SK-N-SH (cell line): ENCODE measurements at regions not wholly inside any gene's neighbourhood (a gene's known extent, or its start where the extent isn't known, plus 50 kb on each side); places are given as distances from the start of the nearest gene placed in this dataset.

Experiments
- CTCF ChIA-PET: fragments of 300-600, 350-600 bp; formaldehyde crosslinking; extraction: SDS; loops from one replicate; lab custom pipeline; 2021; lab: Yijun Ruan, JAX
- POLR2A ChIA-PET: fragments of 350-600 bp; sonication (Branson Sonifier 250); formaldehyde crosslinking; extraction: SDS; loops from one replicate; lab custom pipeline; 2020; ENCODE audit warnings: antibody characterized with exemption, inconsistent platforms; lab: Yijun Ruan, JAX
- DNase-seq: peaks from one replicate; pipeline ENCODE4 v3.0.0; 2012
- H2AFZ ChIP-seq: fragments of 200-600 bp; sonication (generic); 2 replicates; pipeline ENCODE4 v1.8.1; 2016; ENCODE audit warnings: antibody characterized with exemption, mild to moderate bottlenecking, low read depth
- H3F3A ChIP-seq: fragments of 200-600 bp; sonication (generic); replicated peaks from 2 replicates; pipeline ENCODE3; 2016; ENCODE audit warnings: antibody characterized with exemption, mild to moderate bottlenecking; ENCODE audit not compliant: insufficient read depth
- H3K27ac ChIP-seq, 2 experiments: fragments of 200-500 bp in 1 of 2; fragments of 200-600 bp in 1 of 2; sonication (Bioruptor generic) in 1 of 2; sonication (generic), shearing (Covaris generic) in 1 of 2; 2 replicates each; pipeline versions ENCODE4 v1.5.1 to v1.6.1; 2014 to 2016; ENCODE audit warnings: low read depth in 2 of 2, inconsistent platforms in 1 of 2, low read length in 1 of 2, mild to moderate bottlenecking in 1 of 2, mixed read lengths in 1 of 2
- H3K27me3 ChIP-seq: fragments of 200-600 bp; sonication (generic), shearing (Covaris generic); 2 replicates; pipeline ENCODE4 v1.6.1; 2016; ENCODE audit warnings: mixed run types; ENCODE audit not compliant: insufficient read depth
- H3K36me3 ChIP-seq, 2 experiments: fragments of 200-500 bp in 1 of 2; fragments of 200-600 bp in 1 of 2; sonication (Bioruptor generic) in 1 of 2; sonication (generic) in 1 of 2; replicated peaks in 1 of 2; 2 replicates each; pipeline versions ENCODE3 to v1.5.1; 2014 to 2016; ENCODE audit warnings: low read length in 1 of 2, mild to moderate bottlenecking in 1 of 2; ENCODE audit not compliant: insufficient read depth in 2 of 2, control insufficient read depth in 1 of 2
- H3K4me1 ChIP-seq, 2 experiments: fragments of 200-500 bp in 1 of 2; fragments of 200-600 bp in 1 of 2; sonication (Bioruptor generic) in 1 of 2; sonication (generic), shearing (Covaris generic) in 1 of 2; 2 replicates each; pipeline versions ENCODE4 v1.5.1 to v1.6.1; 2014 to 2016; ENCODE audit warnings: low read depth in 1 of 2, low read length in 1 of 2, mixed run types in 1 of 2; ENCODE audit not compliant: insufficient read depth in 2 of 2, control insufficient read depth in 1 of 2
- H3K4me2 ChIP-seq: fragments of 200-600 bp; sonication (generic), shearing (Covaris generic); 2 replicates; pipeline ENCODE4 v1.6.1; 2017; ENCODE audit warnings: mixed run types
- H3K4me3 ChIP-seq, 2 experiments: fragments of 200-500 bp in 1 of 2; fragments of 200-600 bp in 1 of 2; sonication (Bioruptor generic) in 1 of 2; sonication (generic), shearing (Covaris generic) in 1 of 2; 2 replicates each; pipeline versions ENCODE4 v1.5.1 to v1.8.1; 2014 to 2016; ENCODE audit warnings: low read depth in 2 of 2, inconsistent platforms in 1 of 2, low read length in 1 of 2, mild to moderate bottlenecking in 1 of 2, mixed read lengths in 1 of 2, moderate library complexity in 1 of 2
- H3K79me2 ChIP-seq: fragments of 200-600 bp; sonication (generic); 2 replicates; pipeline ENCODE4 v1.8.1; 2017; ENCODE audit warnings: mild to moderate bottlenecking; ENCODE audit not compliant: insufficient read depth
- H3K9ac ChIP-seq: fragments of 200-600 bp; sonication (generic); 2 replicates; pipeline ENCODE4 v1.6.1; 2017; ENCODE audit warnings: mixed run types
- H3K9me2 ChIP-seq: fragments of 200-600 bp; sonication (generic); 2 replicates; pipeline ENCODE4 v1.6.1; 2017; ENCODE audit warnings: mixed run types
- H3K9me3 ChIP-seq: fragments of 200-600 bp; sonication (generic); 2 replicates; pipeline ENCODE4 v1.6.1; 2017; ENCODE audit warnings: mixed run types, mild to moderate bottlenecking, moderate library complexity
- H4K20me1 ChIP-seq: fragments of 200-600 bp; sonication (generic); 2 replicates; pipeline ENCODE4 v1.6.1; 2017; ENCODE audit warnings: mild to moderate bottlenecking, mixed run types; ENCODE audit not compliant: insufficient read depth
- CHD2 ChIP-seq: fragments of 150-350 bp; IDR thresholded peaks from 2 replicates; pipeline ENCODE4 v1.6.1; 2018; ENCODE audit warnings: low read length; ENCODE audit not compliant: partially characterized antibody
- EZH2phosphoT487 ChIP-seq: fragments of 200-600 bp; sonication (generic); IDR thresholded peaks from 2 replicates; pipeline ENCODE4 v1.6.1; 2017; ENCODE audit warnings: low read depth, mixed run types, mild to moderate bottlenecking, antibody characterized with exemption, moderate library complexity, borderline replicate concordance
- FOXJ3 ChIP-seq: sonication (generic); formaldehyde crosslinking; IDR thresholded peaks from 2 replicates; pipeline ENCODE4 v1.5.1; 2020; ENCODE audit warnings: mild to moderate bottlenecking, missing genetic modification reagents
- JUND ChIP-seq: IDR thresholded peaks from 2 replicates; pipeline ENCODE4 v1.4.0; 2012
- MXI1 ChIP-seq: IDR thresholded peaks from 2 replicates; pipeline ENCODE4 v1.6.1; 2012; ENCODE audit warnings: mild to moderate bottlenecking, low read depth, low read length, improper control_type of control experiment
- NFIC ChIP-seq: IDR thresholded peaks from 2 replicates; pipeline ENCODE4 v1.4.0; 2012; ENCODE audit warnings: borderline replicate concordance
- NRF1 ChIP-seq: IDR thresholded peaks from 2 replicates; pipeline ENCODE4 v1.6.1; 2012; ENCODE audit warnings: low read depth, mild to moderate bottlenecking, low read length
- RCOR1 ChIP-seq: fragments of 150-350 bp; IDR thresholded peaks from 2 replicates; pipeline ENCODE4 v1.6.1; 2017; ENCODE audit warnings: antibody characterized with exemption, low read length
- RFX5 ChIP-seq: IDR thresholded peaks from 2 replicates; pipeline ENCODE4 v1.6.1; 2012; ENCODE audit warnings: mild to moderate bottlenecking, improper control_type of control experiment, low read length
- SIN3A ChIP-seq: IDR thresholded peaks from 2 replicates; pipeline ENCODE4 v1.6.1; 2012; ENCODE audit warnings: low read depth, mild to moderate bottlenecking, low read length, moderate library complexity, borderline replicate concordance
- SMC3 ChIP-seq: IDR thresholded peaks from 2 replicates; pipeline ENCODE4 v1.6.1; 2012; ENCODE audit warnings: low read depth, low read length, improper control_type of control experiment
- TCF12 ChIP-seq: IDR thresholded peaks from 2 replicates; pipeline ENCODE4 v1.4.0; 2012
- YY1 ChIP-seq: IDR thresholded peaks from 2 replicates; pipeline ENCODE4 v1.4.0; 2012; ENCODE audit warnings: low read depth, mild to moderate bottlenecking
- WGBS: methylation state at CpG from one replicate; pipeline ENCODE4 v1.1.6; 2017; ENCODE audit warnings: low lambda C conversion rate; 5-methylcytosine and 5-hydroxymethylcytosine counted together
- TF ChIP-seq, protein P1 (sequence below): IDR thresholded peaks from 2 replicates; pipeline ENCODE4; 2012
- TF ChIP-seq, protein P2 (sequence below): fragments of 150-350 bp; IDR thresholded peaks from 2 replicates; pipeline ENCODE4 v1.6.1; 2016; ENCODE audit warnings: mild to moderate bottlenecking, low read depth, low read length
- TF ChIP-seq, protein P3 (sequence below): IDR thresholded peaks from 2 replicates; pipeline ENCODE4 v1.4.0; 2012; ENCODE audit warnings: low read depth, borderline replicate concordance

DNA sequence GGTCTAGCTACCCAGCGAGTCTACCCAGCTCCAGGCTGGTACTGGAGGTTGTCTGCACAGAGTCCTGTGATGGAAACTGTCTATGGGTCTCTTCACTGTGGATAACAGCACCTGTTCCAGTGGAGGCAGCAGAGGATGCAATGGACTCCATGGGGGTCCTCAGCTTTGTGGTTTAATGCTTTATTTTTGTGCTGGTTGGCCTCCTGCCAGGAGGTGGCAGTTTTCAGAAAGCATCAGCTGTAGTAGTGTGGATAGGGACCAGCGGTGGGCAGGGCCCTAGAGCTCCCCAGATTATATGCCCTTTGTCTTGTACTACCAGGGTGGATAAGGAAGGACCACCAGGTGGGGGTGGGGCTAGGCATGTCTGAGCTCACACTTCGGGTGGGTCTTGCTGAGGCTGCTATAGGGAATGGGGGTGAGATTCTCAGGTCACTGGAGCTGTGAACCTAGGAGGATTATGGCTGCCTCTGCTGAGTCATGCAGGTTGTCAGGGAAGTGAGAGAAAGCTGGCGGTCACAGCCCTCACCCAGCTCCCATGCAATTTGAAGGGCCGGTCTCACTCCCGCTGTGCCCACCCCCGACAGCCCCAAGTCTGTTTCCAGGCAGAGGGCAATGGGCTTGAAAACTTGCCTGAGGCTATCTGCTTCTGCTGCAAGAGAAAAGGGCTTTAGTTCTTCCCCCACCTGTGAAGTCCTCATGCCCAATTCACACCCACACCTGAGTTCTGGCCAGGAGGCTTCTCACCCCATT lies 397.1 kb downstream of the TLE1 start:
- Histone ChIP-seq H3K9me3 (no peaks in the 10 kb centered on the region), H3K79me2 (no peaks in the 10 kb centered on the region), H3K27me3 (no peaks in the 10 kb centered on the region), H3K9ac (no peak overlapping the region), H3K27ac (no peak overlapping the region), H3K4me1 (no peaks in the 10 kb centered on the region; a peak in 1 of 4 replicates), H3K9me2 (no peaks in the 10 kb centered on the region), H2AFZ (no peak overlapping the region), H3K36me3 (no peaks in the 10 kb centered on the region)
- WGBS: 60% methylated on average over 6 of the region's 7 CpGs
- no peak for TF ChIP-seq MXI1
- TF ChIP-seq, all 33 proteins: peak for 0
- ChIA-PET CTCF (no interaction called here), POLR2A (no interaction called here)
- Histone ChIP-seq H3K4me3 (no peak overlapping the region), H4K20me1 (no peaks in the 10 kb centered on the region), H3K4me2 (no peak overlapping the region), H3F3A (no peaks in the 10 kb centered on the region)
- no peak for DNase-seq

DNA sequence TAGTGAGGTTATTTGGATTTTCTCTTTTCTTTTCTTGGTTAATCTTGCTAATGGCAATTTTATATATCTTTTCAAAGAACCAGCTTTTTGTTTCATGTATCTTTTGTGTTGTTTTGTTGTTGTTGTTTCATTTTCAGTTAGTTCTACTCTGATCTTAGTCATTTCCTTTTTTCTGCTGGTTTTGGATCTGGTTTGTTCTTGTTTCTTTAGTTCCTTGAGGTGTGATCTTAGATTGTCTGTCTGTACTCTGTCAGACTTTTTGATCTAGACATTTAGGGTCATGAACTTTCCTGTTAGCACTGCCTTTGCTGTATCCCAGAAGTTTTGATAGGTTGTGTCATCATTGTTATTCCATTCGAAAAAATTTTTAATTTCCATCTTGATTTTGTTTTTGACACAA lies 399.7 kb downstream of the TLE1 start:
- CTCF ChIA-PET: no interaction called here
- H3K9me3 ChIP-seq: no peaks in the 10 kb centered on the region
- WGBS: 27% methylated on average over 1 of the region's 1 CpG

DNA sequence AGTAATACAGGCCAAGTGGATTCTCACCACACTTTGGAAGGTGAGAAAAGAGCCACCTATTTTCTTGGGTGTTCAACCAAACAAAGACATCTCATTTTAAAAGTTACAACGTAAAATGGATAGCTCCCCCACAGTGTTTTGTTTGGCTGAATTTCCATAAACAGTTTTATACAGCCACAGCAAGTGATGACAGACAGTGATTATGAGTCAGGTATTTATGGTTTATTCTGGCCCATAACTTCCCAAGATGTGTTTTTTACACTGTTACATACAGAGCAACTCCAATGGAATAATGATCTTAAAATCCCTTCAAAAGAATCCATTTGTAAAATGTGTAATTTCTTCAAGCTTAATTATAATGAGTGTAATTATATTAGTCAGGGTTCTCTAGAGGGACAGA lies 421.3 kb downstream of the TLE1 start:
- DNase-seq: no peak
- no peaks in the 10 kb centered on the region for H3K79me2 ChIP-seq
- H3K9me3 ChIP-seq: no peaks in the 10 kb centered on the region
- TF ChIP-seq FOXJ3 (no peak), SIN3A (no peak), SMC3 (no peak), JUND (no peak), RFX5 (no peak), TCF12 (no peak), RCOR1 (no peak), EZH2phosphoT487 (no peak), CHD2 (no peak), NFIC (no peak), NRF1 (no peak), YY1 (no peak)
- TF ChIP-seq, protein P1, sequence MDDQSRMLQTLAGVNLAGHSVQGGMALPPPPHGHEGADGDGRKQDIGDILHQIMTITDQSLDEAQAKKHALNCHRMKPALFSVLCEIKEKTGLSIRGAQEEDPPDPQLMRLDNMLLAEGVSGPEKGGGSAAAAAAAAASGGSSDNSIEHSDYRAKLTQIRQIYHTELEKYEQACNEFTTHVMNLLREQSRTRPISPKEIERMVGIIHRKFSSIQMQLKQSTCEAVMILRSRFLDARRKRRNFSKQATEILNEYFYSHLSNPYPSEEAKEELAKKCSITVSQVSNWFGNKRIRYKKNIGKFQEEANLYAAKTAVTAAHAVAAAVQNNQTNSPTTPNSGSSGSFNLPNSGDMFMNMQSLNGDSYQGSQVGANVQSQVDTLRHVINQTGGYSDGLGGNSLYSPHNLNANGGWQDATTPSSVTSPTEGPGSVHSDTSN: no peak
- TF ChIP-seq, protein P2, sequence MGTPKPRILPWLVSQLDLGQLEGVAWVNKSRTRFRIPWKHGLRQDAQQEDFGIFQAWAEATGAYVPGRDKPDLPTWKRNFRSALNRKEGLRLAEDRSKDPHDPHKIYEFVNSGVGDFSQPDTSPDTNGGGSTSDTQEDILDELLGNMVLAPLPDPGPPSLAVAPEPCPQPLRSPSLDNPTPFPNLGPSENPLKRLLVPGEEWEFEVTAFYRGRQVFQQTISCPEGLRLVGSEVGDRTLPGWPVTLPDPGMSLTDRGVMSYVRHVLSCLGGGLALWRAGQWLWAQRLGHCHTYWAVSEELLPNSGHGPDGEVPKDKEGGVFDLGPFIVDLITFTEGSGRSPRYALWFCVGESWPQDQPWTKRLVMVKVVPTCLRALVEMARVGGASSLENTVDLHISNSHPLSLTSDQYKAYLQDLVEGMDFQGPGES: no peak
- TF ChIP-seq, protein P3, sequence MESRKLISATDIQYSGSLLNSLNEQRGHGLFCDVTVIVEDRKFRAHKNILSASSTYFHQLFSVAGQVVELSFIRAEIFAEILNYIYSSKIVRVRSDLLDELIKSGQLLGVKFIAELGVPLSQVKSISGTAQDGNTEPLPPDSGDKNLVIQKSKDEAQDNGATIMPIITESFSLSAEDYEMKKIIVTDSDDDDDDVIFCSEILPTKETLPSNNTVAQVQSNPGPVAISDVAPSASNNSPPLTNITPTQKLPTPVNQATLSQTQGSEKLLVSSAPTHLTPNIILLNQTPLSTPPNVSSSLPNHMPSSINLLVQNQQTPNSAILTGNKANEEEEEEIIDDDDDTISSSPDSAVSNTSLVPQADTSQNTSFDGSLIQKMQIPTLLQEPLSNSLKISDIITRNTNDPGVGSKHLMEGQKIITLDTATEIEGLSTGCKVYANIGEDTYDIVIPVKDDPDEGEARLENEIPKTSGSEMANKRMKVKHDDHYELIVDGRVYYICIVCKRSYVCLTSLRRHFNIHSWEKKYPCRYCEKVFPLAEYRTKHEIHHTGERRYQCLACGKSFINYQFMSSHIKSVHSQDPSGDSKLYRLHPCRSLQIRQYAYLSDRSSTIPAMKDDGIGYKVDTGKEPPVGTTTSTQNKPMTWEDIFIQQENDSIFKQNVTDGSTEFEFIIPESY: no peak

More for the DNA sequence above, 399.7 kb downstream of the TLE1 start:
- no peak overlapping the region for H3K9ac ChIP-seq
- POLR2A ChIA-PET: no interaction called here
- no peak overlapping the region for H2AFZ ChIP-seq
- H3K4me3 ChIP-seq: no peak overlapping the region
- no peaks in the 10 kb centered on the region for H3K27me3 ChIP-seq
- no peak overlapping the region for H3K27ac ChIP-seq
- H3K4me1 ChIP-seq: no peaks in the 10 kb centered on the region; a peak in 1 of 4 replicates
- DNase-seq: no peak
- H3K9me2 ChIP-seq: no peaks in the 10 kb centered on the region
- H3K36me3 ChIP-seq: no peaks in the 10 kb centered on the region
- no peaks in the 10 kb centered on the region for H3F3A ChIP-seq
- H3K4me2 ChIP-seq: no peak overlapping the region
- H4K20me1 ChIP-seq: no peaks in the 10 kb centered on the region
- no peaks in the 10 kb centered on the region for H3K79me2 ChIP-seq
- TF ChIP-seq, protein P2: no peak
- TF ChIP-seq, all 33 proteins: peak for 0

More for the DNA sequence above, 421.3 kb downstream of the TLE1 start:
- no peak overlapping the region for H3K27ac ChIP-seq
- CTCF ChIA-PET: interaction anchor here (0.6 kb wide), 1 partner anchor 73 kb away, joined by 3 read pairs; no protein-coding TSS in a partner anchor
- no peaks in the 10 kb centered on the region for H3K36me3 ChIP-seq
- H4K20me1 ChIP-seq: no peaks in the 10 kb centered on the region
- no peak overlapping the region for H3K4me3 ChIP-seq
- H2AFZ ChIP-seq: no peak overlapping the region
- H3F3A ChIP-seq: no peaks in the 10 kb centered on the region
- H3K4me2 ChIP-seq: no peak overlapping the region
- no peaks in the 10 kb centered on the region for H3K27me3 ChIP-seq
- peaks cover 0 to 8% of the 10 kb centered on the region in 2 experiments; a peak in 1 of 4 replicates for H3K4me1 ChIP-seq
- POLR2A ChIA-PET: no interaction called here
- no peak overlapping the region for H3K9ac ChIP-seq
- H3K9me2 ChIP-seq: no peaks in the 10 kb centered on the region
- 35% methylated on average over 1 of the region's 1 CpG for WGBS
